ENCODE measurements at regions not wholly inside any gene's neighbourhood (a gene's known extent, or its start where the extent isn't known, plus 50 kb on each side); places are given as distances from the start of the nearest gene placed in this dataset.

DNA sequence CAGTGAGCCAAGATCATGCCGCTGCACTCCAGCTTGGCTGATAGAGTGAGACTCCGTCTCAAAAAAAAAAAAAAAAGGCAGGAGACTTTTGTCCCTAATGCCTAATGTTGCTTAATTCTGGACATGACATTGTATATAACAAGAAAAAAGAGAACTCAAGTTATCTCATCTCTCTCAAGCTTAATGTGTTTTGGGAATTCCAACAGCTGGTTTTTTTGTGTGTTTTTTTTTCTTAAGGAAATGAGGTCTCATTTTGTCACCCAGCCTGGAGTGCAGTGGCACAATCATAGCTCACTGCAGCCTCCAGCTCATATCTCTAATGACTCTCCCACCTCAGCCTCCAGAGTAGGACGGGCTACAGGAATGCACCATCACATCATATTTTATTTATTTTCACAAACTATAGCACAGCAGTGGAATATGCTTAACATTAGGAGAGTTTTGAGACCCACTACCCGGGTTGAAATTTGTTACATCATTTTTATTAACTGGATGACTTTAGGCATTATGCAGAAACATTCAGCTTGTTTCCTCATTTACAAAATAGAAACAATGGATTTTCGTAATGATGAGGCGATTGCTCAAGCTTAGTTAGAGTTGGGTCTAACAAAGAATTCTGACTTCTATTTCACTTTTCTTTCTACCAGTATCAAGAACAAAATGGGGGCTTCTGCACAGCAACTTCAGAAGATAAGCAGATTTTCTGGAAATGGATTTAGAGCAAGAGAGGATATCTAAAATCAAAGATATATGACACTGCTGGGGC lies 104.1 kb upstream of the BTN3A2 start:
- TF ChIP-seq, protein P1, sequence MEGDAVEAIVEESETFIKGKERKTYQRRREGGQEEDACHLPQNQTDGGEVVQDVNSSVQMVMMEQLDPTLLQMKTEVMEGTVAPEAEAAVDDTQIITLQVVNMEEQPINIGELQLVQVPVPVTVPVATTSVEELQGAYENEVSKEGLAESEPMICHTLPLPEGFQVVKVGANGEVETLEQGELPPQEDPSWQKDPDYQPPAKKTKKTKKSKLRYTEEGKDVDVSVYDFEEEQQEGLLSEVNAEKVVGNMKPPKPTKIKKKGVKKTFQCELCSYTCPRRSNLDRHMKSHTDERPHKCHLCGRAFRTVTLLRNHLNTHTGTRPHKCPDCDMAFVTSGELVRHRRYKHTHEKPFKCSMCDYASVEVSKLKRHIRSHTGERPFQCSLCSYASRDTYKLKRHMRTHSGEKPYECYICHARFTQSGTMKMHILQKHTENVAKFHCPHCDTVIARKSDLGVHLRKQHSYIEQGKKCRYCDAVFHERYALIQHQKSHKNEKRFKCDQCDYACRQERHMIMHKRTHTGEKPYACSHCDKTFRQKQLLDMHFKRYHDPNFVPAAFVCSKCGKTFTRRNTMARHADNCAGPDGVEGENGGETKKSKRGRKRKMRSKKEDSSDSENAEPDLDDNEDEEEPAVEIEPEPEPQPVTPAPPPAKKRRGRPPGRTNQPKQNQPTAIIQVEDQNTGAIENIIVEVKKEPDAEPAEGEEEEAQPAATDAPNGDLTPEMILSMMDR (conservative IDR thresholded peaks at IDR 0.05 in 1 of 2, IDR thresholded peaks at IDR 0.05 in 1 of 2; ENCODE audit: extremely low read depth in 1 of 2, insufficient read depth in 1 of 2, low read depth in 1 of 2, low read length in 2 of 2): no peak
- TF ChIP-seq EZH2 (IDR thresholded peaks at IDR 0.05; ENCODE audit: borderline replicate concordance, low read length): no peak
